ENCODE measurements at regions not wholly inside any gene's neighbourhood (a gene's known extent, or its start where the extent isn't known, plus 50 kb on each side); places are given as distances from the start of the nearest gene placed in this dataset.

DNA sequence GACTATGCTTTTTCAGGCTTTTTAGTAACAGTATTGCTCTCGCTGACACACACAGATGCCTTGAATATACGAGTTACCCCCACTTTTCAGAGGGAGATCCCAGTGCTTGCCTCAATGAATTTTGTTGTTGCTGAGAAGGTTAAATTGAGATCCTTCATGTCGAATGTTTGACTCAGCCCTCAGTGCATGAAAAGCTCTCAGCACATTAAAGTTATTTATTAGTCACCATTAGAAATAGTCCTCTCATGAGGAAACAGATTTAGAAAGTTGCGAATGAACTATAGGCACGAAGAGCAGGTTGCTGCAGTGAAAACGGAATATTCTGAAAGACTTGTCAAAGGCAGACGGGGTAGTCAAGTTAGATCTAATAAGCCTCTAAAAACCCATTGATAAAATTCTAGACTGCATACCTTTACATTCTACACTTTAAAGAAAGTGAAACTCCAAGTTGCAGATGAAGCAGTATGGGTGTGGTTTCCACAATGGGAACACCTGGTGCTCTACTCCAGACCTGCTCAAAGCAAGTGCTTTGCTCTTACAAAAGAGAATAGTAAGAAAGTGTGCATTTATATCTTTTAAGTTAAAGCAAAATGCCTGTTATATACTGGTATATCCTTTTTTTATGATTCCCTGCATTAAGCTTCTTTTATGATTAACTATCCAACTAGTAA lies 238.1 kb downstream of the MAF start:
- Histone ChIP-seq H2AK9ac (replicated peaks; ENCODE audit: low read depth, low read length, poor library complexity) (no peak overlapping the region), H3K9me3 (ENCODE audit: control insufficient read depth, insufficient read depth, low read length) (peaks cover 36% of the 10 kb centered on the region), H4K20me1 (ENCODE audit: insufficient read depth, low read length) (no peaks in the 10 kb centered on the region), H2BK5ac (ENCODE audit: low read depth, low read length, poor library complexity, severe bottlenecking) (no peak overlapping the region), H3K18ac (ENCODE audit: low read depth, low read length) (no peak overlapping the region), H3K4me2 (ENCODE audit: low read depth, low read length) (no peak overlapping the region), H4K91ac (ENCODE audit: insufficient read depth, low read depth, low read length) (no peak overlapping the region), H3K36me3 (ENCODE audit: control insufficient read depth, insufficient read depth, low read length) (no peaks in the 10 kb centered on the region), H2AFZ (replicated peaks; ENCODE audit: low read length, poor library complexity) (no peak overlapping the region), H3K56ac (ENCODE audit: extremely low read depth, insufficient read depth, low read length) (no peak overlapping the region), H3K27ac (ENCODE audit: insufficient read depth, low read length) (no peak overlapping the region), H3K23ac (ENCODE audit: low read depth, low read length) (no peak overlapping the region), H4K5ac (ENCODE audit: low read depth, low read length) (no peak overlapping the region), H2BK15ac (ENCODE audit: low read depth, low read length) (no peak overlapping the region), H3K27me3 (ENCODE audit: control insufficient read depth, insufficient read depth, low read length) (no peaks in the 10 kb centered on the region), H3K4me3 (ENCODE audit: insufficient read depth, low read depth, low read length) (no peak overlapping the region), H2AK5ac (ENCODE audit: low read depth, low read length) (no peak overlapping the region), H3K9me1 (ENCODE audit: insufficient read depth, low read length) (no peaks in the 10 kb centered on the region), H4K8ac (ENCODE audit: low read depth in 2 of 2, low read length in 2 of 2) (no peak overlapping the region), H2BK120ac (ENCODE audit: low read depth, low read length) (no peak overlapping the region), H2BK20ac (ENCODE audit: low read depth, low read length) (no peak overlapping the region), H3K79me1 (ENCODE audit: low read depth in 1 of 2, low read length in 2 of 2) (no peaks in the 10 kb centered on the region), H3K4ac (ENCODE audit: low read depth, low read length) (no peak overlapping the region), H3K9ac (ENCODE audit: low read depth, low read length) (no peak overlapping the region), H3K4me1 (ENCODE audit: control insufficient read depth, insufficient read depth, low read length) (no peaks in the 10 kb centered on the region), H3K14ac (replicated peaks; ENCODE audit: low read depth, low read length) (no peak overlapping the region)
- in situ Hi-C loops (cut with MboI; ENCODE audit: low sequenced_read_pairs) (no loop called here), intact Hi-C loops (cut with micrococcal nuclease) (no loop called here), dilution Hi-C loops (cut with HindIII; ENCODE audit: low sequenced_read_pairs, unreplicated experiment) (no loop called here)
- DNase-seq (no peak), ATAC-seq (ENCODE audit: low read depth) (no peak)
- whole genome bisulfite sequencing, 2 experiments (ENCODE audit: extremely low coverage in 2 of 2, insufficient read length in 1 of 2) = no CpG with 5 or more reads among the region's 7 CpGs
- TF ChIP-seq CEBPB (IDR thresholded peaks at IDR 0.05; ENCODE audit: low read depth, low read length) (no peak), MXI1 (IDR thresholded peaks at IDR 0.05; ENCODE audit: borderline replicate concordance, low read depth, low read length) (no peak), RAD21 (IDR thresholded peaks at IDR 0.05; ENCODE audit: low read length) (no peak), FOS (IDR thresholded peaks at IDR 0.05; ENCODE audit: low read depth, low read length) (no peak), RFX5 (IDR thresholded peaks at IDR 0.05; ENCODE audit: low read depth, low read length) (no peak), BHLHE40 (IDR thresholded peaks at IDR 0.05; ENCODE audit: low read depth, low read length) (no peak)
- TF ChIP-seq, protein P1, sequence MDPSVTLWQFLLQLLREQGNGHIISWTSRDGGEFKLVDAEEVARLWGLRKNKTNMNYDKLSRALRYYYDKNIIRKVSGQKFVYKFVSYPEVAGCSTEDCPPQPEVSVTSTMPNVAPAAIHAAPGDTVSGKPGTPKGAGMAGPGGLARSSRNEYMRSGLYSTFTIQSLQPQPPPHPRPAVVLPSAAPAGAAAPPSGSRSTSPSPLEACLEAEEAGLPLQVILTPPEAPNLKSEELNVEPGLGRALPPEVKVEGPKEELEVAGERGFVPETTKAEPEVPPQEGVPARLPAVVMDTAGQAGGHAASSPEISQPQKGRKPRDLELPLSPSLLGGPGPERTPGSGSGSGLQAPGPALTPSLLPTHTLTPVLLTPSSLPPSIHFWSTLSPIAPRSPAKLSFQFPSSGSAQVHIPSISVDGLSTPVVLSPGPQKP (IDR thresholded peaks at IDR 0.05; ENCODE audit: borderline replicate concordance, low read depth, low read length) = no peak
- TF ChIP-seq, protein P2, sequence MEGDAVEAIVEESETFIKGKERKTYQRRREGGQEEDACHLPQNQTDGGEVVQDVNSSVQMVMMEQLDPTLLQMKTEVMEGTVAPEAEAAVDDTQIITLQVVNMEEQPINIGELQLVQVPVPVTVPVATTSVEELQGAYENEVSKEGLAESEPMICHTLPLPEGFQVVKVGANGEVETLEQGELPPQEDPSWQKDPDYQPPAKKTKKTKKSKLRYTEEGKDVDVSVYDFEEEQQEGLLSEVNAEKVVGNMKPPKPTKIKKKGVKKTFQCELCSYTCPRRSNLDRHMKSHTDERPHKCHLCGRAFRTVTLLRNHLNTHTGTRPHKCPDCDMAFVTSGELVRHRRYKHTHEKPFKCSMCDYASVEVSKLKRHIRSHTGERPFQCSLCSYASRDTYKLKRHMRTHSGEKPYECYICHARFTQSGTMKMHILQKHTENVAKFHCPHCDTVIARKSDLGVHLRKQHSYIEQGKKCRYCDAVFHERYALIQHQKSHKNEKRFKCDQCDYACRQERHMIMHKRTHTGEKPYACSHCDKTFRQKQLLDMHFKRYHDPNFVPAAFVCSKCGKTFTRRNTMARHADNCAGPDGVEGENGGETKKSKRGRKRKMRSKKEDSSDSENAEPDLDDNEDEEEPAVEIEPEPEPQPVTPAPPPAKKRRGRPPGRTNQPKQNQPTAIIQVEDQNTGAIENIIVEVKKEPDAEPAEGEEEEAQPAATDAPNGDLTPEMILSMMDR (conservative IDR thresholded peaks at IDR 0.05; ENCODE audit: low read depth, low read length) = no peak
- TF ChIP-seq, protein P3, sequence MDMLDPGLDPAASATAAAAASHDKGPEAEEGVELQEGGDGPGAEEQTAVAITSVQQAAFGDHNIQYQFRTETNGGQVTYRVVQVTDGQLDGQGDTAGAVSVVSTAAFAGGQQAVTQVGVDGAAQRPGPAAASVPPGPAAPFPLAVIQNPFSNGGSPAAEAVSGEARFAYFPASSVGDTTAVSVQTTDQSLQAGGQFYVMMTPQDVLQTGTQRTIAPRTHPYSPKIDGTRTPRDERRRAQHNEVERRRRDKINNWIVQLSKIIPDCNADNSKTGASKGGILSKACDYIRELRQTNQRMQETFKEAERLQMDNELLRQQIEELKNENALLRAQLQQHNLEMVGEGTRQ (IDR thresholded peaks at IDR 0.05; ENCODE audit: low read depth, low read length) = no peak
- ChIA-PET POLR2A (ENCODE audit: unreplicated experiment) (no interaction called here), CTCF (no interaction called here)
- BruUV-seq (replicated peaks) = no TSS peak
